Motor neuron (in vitro differentiated cells): ENCODE measurements at regions not wholly inside any gene's neighbourhood (a gene's known extent, or its start where the extent isn't known, plus 50 kb on each side); places are given as distances from the start of the nearest gene placed in this dataset.

Experiments
- ATAC-seq, 8 experiments: fragments of 200-7000 bp; cut with Tn5 transposase; replicated peaks in 6 of 8; 2 replicates each; pipeline ENCODE4 v1.8.0; 2021; ENCODE audit warnings: mild to moderate bottlenecking in 8 of 8, moderate library complexity in 8 of 8
- H3K27ac ChIP-seq, 2 donors: fragments of 250-450 bp; sonication (Bioruptor Pico); 2 replicates each; pipeline ENCODE4 v1.9.0; 2021; ENCODE audit warnings: antibody characterized with exemption in 2 of 2, mild to moderate bottlenecking in 2 of 2, moderate library complexity in 1 of 2
- H3K4me1 ChIP-seq, 2 donors: fragments of 250-450 bp; sonication (Bioruptor Pico); replicated peaks in 1 of 2; 2 replicates each; pipeline ENCODE4 v1.6.1; 2021; ENCODE audit warnings: antibody characterized with exemption in 2 of 2, mild to moderate bottlenecking in 2 of 2, moderate library complexity in 1 of 2
- H3K4me3 ChIP-seq, 5 donors: fragments of 250-450 bp; sonication (Bioruptor Pico); 2 replicates each; pipeline ENCODE4 v1.9.0; 2021; ENCODE audit warnings: antibody characterized with exemption in 5 of 5, mild to moderate bottlenecking in 5 of 5, moderate library complexity in 4 of 5
- WGBS, 10 experiments: fragments of 450-650 bp; shearing (Covaris generic); methylation state at CpG; one replicate each; pipeline ENCODE4 v1.0.0; 2022; 5-methylcytosine and 5-hydroxymethylcytosine counted together
- in situ Hi-C, 9 experiments: fragments of 400-800 bp; cut with MboI; loops; one replicate each; pipeline ENCODE4 v1.15.0; 2021; ENCODE audit warnings: low sequenced_read_pairs in 9 of 9, low pct_unique_long_range_greater_than_20kb in 2 of 9; ENCODE audit not compliant: unreplicated experiment in 9 of 9

DNA sequence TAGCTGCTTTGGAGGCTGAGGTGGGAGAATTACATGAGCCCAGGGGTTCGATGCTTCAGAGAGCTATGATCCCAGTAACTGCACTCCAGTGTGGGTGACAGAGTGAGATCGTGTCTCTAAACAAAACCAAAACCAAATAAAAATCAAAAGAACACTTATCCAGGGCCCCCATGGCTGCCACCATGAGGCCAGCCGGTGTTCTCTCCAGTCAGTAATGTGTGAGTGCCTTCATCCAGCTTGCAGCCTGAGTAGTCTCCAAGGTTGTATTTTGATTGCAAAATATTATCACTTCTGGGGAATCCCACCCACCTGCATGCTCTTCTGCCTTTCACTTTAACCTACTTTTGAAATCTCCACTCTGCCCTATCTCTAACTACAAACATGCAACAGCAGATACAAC, 221.0 kb upstream of the WSB1 start:
- Histone ChIP-seq H3K27ac (no peak overlapping the region), H3K4me1 (no peaks in the 10 kb centered on the region), H3K4me3 (no peak overlapping the region)
- ATAC-seq: no peak
- in situ Hi-C loops: loop anchor here in 1 of 9 experiments (25.0 kb wide), 1 partner anchor 89 kb away; no protein-coding TSS in a partner anchor
- 0 to 75% (median 15%) methylated on average over 1 to 3 of the region's 3 CpGs; no CpG with 5 or more reads in 2 of the 10 experiments for WGBS, 10 experiments

DNA sequence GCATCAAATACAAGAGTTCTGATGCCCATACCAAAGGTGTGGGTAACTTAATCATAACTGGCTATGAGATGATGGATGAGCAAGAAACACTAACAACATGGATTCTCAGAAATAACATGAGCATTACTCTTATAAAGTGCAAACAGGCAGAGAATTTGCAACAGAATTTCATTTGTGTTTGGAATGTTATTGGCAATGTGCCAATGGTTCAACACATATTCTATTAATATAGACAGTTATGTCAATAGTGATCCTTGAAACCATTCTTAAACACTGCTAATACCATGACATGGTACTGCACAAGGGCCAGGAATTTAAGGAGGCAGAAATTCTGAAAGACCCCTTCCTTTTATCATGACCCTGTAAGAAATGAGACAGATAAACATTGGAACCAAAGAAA, 217.1 kb upstream of the WSB1 start:
- H3K4me1 ChIP-seq: no peaks in the 10 kb centered on the region
- in situ Hi-C loops: no loop called here
- no peak overlapping the region for H3K27ac ChIP-seq
- ATAC-seq: no peak
- no peak overlapping the region for H3K4me3 ChIP-seq

DNA sequence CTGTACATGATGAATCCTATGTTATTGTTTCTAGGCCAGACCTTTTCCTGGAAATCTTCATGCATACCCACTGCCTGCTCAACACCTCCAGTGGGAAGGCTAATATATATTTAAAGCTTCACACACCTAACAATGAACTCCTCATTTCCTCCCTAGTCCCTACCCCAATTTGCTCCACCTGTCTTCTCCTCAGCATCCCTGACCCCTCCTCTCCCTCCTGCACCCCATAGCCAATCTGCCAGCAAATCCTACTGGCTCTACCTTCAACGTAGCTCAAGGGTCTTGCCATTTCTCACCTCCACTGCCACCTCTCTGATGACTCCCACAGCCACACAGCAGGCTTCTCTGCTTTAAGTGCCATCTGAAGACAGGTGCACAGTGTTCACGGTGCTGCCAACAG, 215.6 kb upstream of the WSB1 start:
- WGBS, 10 experiments: 0 to 40% (median 0%) methylated on average over 1 of the region's 2 CpGs; no CpG with 5 or more reads in 5 of the 10 experiments
- in situ Hi-C loops: no loop called here
- ATAC-seq: no peak
- Histone ChIP-seq H3K4me1 (no peaks in the 10 kb centered on the region), H3K4me3 (no peak overlapping the region), H3K27ac (no peak overlapping the region)

DNA sequence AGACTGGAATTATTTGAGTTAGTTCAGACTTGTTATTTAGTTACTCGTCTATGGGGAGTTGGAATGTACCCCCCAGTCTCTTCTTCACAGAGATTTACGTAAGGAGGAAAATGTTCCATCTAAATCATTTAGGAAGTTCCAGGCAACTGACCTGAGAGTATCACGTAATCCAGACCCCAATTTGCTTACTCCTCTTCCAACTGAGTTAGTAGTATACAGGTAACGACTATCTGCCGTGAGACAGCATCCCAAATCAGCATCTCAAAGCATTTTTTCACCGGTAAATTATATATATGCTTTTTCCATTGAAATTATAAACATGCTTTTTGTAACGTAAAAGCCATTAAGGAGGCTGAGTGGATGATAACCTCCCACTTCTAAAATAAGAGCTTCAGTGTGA, 214.3 kb upstream of the WSB1 start:
- ATAC-seq: no peak
- Histone ChIP-seq H3K27ac (no peak overlapping the region), H3K4me3 (no peak overlapping the region), H3K4me1 (no peaks in the 10 kb centered on the region)
- in situ Hi-C loops: no loop called here
- WGBS, 10 experiments: 0 to 51% (median 18%) methylated on average over 2 to 7 of the region's 7 CpGs; no CpG with 5 or more reads in 2 of the 10 experiments

DNA sequence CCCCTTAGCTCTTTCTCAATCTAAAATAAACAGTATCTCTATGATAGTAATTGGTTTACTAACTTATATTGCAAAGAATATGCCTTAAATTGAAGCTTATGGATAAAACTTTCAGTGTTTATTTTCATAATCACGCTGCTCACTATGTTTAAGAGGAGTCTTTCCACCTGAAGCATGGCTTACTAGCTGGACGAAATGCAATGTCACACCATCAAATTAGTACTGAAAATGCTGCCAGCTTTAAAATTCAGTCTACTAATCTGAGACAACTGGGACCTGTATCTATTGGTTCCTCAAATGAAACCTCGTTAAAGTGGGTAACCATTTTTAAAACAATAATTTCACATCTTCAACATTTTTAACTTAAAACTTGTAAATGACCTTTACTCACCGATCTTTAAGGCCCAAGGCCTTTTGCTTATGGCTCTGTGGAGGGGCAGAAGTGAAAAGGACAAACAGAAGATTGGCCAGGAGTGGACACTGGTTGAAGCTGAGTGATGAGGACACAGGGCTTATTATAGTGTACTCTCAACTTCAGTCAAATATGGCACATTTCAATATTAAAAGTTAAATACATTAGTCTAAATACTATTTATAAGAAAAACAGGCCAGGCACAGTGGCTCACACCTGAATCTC, 212.8 kb upstream of the WSB1 start:
- in situ Hi-C loops: no loop called here
- H3K27ac ChIP-seq: no peak overlapping the region
- ATAC-seq: no peak
- H3K4me3 ChIP-seq: no peak overlapping the region
- no peaks in the 10 kb centered on the region for H3K4me1 ChIP-seq
- WGBS, 10 experiments: 0 to 60% (median 23%) methylated on average over 3 to 4 of the region's 4 CpGs

DNA sequence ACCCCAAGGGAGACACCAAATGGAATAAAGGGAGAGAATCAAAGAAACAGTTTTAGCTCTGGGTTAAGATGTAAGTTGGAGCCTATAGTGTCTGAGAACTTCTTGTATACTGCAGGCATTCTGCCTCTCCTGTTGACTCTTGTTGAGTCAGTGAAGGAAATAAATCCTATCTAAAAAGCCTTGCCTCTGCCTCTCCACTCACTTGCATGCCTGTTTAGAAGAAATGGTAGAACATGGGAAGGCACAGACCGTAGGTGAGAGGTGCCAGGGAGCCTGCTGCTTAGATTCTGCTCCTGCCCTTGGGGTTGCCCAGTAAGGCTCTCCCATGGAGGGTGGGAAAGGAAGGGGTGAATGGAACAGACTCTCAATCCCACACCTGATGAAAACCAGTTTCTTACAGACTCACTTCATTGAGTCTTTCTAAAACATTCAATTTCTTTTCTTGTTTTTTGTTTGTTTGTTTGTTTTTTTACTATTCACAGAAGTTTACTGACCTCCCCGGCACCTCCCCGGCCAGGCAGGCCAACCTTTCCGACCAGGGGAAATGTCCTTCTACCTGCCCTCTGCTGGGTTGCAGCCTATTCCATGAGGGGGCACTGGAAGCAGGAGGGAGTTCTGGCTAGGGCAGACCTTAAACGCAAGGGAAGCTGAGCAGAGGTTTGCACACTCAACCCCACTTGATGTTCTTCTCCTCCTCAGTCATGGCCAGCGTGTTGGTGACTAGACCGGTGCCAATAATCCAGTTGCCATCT, 211.7 kb upstream of the WSB1 start:
- in situ Hi-C loops: no loop called here
- no peak overlapping the region for H3K4me3 ChIP-seq
- no peak for ATAC-seq
- no peaks in the 10 kb centered on the region for H3K4me1 ChIP-seq
- WGBS, 10 experiments: 35 to 67% (median 51%) methylated on average over 1 to 7 of the region's 7 CpGs; no CpG with 5 or more reads in 4 of the 10 experiments
- H3K27ac ChIP-seq: no peak overlapping the region

DNA sequence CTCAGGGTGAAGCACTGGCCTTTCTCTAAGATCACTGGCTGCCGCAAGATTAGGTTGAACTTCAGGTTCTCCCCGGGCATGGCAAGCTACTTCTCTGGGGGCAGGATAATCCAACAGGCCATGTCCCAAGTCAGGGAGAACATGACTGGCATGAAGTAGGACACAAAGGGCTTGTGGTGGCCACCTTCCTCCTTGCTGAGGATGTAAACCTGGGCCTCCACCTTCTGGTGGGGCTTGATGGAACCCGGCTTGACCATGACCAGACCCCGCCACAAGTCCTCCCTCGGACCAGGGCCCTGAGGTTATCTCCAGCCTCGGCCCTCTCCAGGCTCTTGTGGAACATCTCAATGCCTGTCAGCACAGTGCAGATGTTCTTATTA, 211.1 kb upstream of the WSB1 start:
- Histone ChIP-seq H3K4me3 (no peak overlapping the region), H3K4me1 (no peaks in the 10 kb centered on the region), H3K27ac (no peak overlapping the region)
- in situ Hi-C loops: no loop called here
- 22 to 78% (median 63%) methylated on average over 1 to 5 of the region's 6 CpGs; no CpG with 5 or more reads in 5 of the 10 experiments for WGBS, 10 experiments
- ATAC-seq: no peak

DNA sequence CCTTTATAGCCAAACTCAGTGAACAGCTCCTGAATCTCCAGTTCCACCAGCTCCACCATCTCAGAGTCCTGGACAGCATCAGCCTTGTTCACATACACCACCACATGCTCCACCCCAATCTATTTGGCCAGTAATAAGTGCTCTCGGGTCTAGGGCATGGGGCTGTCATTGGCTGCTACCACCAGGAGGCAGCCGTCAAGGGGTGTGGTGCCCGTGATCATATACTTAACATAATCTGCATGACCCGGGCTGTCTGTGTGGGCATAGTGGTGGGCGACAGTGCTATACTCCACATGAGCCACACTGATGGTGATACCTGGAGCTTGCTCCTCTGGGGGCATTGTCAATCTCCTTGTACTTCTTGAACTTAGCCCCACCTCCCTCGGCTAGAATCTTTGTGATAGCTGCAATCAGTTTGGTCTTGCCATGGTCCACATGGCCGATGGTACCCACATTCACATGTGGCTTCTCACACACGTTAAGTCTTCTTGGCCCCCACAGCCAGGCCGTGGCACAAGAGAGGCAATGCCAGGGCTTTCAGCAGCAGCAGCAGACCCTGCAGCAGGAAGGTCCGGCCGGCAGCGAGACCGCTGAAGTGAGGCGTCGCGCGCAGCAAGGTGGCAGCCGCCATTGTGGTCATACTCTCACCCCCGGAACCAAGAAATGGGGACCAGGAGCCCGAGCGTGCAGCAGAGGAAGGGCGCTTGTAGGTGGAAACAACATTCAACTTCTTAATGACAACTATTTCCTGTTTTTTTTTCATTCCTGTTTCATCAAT, 210.3 kb upstream of the WSB1 start:
- in situ Hi-C loops: no loop called here
- 35 to 97% (median 75%) methylated on average over 3 to 21 of the region's 22 CpGs for WGBS, 10 experiments
- no peaks in the 10 kb centered on the region for H3K4me1 ChIP-seq
- no peak overlapping the region for H3K27ac ChIP-seq
- no peak for ATAC-seq
- H3K4me3 ChIP-seq: no peak overlapping the region

DNA sequence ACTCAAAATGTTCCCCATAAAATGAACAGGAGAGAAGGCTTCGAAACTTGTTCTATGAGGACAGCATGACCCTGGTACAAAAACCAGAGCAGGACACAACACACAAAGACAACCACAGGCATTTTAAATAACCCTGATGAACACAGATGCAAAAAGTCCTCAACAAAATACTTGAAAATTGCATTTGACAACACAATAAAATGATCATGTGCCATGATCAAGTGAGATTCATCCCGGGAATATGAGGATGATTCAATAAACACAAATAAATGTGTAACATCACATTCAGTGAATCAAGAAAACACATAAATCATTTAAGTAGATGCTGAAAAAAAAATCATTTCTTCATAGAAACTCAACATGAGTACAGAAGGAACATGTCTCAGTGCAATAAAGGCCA, 208.4 kb upstream of the WSB1 start:
- no peak for ATAC-seq
- in situ Hi-C loops: no loop called here
- 0 to 83% (median 38%) methylated on average over 1 to 2 of the region's 2 CpGs; no CpG with 5 or more reads in 1 of the 10 experiments for WGBS, 10 experiments

DNA sequence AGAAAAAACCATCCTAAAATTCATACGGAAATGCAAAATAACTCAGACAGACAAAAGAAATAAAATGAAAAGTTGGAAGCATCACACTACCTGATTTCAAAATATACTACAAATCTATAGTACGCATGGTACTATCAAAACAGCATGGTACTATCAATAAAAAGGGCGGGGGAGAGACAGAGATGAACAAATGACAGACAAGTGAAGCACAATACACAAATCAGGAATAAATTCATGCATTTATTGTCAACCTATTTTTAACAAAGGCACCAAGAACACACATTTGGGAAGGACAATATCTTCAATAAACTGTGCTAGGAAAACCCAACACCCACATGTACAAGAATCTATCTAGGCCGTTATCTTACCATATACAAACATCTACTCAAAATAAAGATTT, 207.4 kb upstream of the WSB1 start:
- Histone ChIP-seq H3K4me1 (no peaks in the 10 kb centered on the region), H3K27ac (no peak overlapping the region), H3K4me3 (no peak overlapping the region)
- in situ Hi-C loops: no loop called here
- 16 to 60% (median 38%) methylated on average over 3 to 4 of the region's 4 CpGs for WGBS, 10 experiments
- ATAC-seq: no peak

More for the DNA sequence above, 208.4 kb upstream of the WSB1 start:
- Histone ChIP-seq H3K4me3 (no peak overlapping the region), H3K27ac (no peak overlapping the region), H3K4me1 (no peaks in the 10 kb centered on the region)

DNA sequence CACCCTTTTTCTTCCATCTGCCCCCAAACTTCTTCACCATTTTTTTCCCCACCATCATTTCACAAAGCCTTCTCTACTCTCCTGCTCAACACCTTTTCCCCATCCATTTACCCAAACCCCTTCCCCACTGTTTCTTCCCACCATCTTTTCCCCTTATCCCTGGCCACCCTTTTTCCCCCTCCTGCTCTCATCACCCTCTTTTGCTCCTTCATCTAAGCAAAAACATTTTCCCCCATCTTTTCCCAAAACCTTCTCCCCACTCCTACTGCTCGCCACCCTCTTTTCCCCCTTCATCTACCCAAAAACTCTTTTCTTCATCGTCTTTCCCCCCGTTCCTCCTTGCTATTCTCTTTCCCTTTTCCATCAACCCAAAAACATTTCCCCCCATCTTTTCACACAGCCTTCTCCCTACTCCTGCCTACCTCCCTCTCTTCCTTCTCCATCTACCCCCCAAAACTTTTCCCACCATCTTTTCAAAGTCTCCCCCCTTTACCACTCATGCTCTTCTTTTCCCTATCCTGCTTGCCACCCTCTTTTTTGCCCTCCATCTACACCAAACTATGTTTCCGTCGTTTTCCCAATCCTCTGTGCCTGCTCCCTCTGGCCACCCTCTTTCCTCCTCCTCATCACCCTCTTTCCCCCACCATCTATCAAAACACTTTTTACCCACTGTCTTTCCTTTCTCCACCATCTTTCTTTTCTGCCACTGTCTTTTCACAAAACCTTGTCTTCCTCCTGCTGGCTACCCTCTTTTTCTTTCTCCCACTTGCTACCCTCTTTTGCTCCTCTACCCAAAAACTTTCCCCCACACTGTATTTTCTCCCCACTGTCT, 205.8 kb upstream of the WSB1 start:
- WGBS, 10 experiments: 24 to 80% (median 59%) methylated on average over 2 to 5 of the region's 5 CpGs
- no peak overlapping the region for H3K27ac ChIP-seq
- in situ Hi-C loops: no loop called here
- no peak overlapping the region for H3K4me3 ChIP-seq
- H3K4me1 ChIP-seq: no peaks in the 10 kb centered on the region
- no peak for ATAC-seq

DNA sequence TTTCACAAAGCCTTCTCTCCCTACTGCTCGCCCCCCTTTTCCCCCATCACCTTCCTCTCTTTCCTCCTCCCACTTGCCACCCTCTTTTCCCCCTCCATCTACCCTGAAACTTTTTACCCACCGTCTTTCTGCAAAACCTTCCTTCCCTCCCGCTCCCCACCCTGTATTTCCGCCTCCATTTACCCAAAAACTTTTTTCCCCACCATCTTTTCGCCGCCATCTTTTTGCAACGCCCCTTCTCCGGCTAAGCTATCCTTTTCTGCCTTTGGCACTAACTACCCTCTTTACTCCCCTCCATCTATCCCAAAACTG, 205.2 kb upstream of the WSB1 start:
- 0 to 83% (median 73%) methylated on average over 1 to 7 of the region's 8 CpGs; no CpG with 5 or more reads in 3 of the 10 experiments for WGBS, 10 experiments
- Histone ChIP-seq H3K27ac (no peak overlapping the region), H3K4me3 (no peak overlapping the region), H3K4me1 (no peaks in the 10 kb centered on the region)
- ATAC-seq: no peak
- in situ Hi-C loops: no loop called here
